ENCODE measurements at regions not wholly inside any gene's neighbourhood (a gene's known extent, or its start where the extent isn't known, plus 50 kb on each side); places are given as distances from the start of the nearest gene placed in this dataset.

- Histone ChIP-seq H3K27ac (no peak overlapping the region), H3K27me3 (no peaks in the 10 kb centered on the region), H3K4me3 (no peak overlapping the region), H3K4me1 (no peaks in the 10 kb centered on the region), H3K9me3 (no peaks in the 10 kb centered on the region), H3K36me3 (ENCODE audit: low read depth, missing control alignments) (no peaks in the 10 kb centered on the region)
- WGBS, 2 donors, result 84 to 93% methylated on average over 3 of the region's 3 CpGs
- no peak for TF ChIP-seq CTCF (IDR thresholded peaks at IDR 0.05)
- no peak for TF ChIP-seq POLR2A (IDR thresholded peaks at IDR 0.05)
- intact Hi-C loops (cut with DNase I; ENCODE audit: low total_unique reads), result no loop called here
- no peak for DNase-seq
These were observed 348.5 kb upstream of the ROBO1 start for GRCh38 chr3:80116281-80116680.

GRCh38 chr3:80114694-80115093 lies 346.9 kb upstream of the ROBO1 start:
- Histone ChIP-seq H3K27ac (no peak overlapping the region), H3K9me3 (no peaks in the 10 kb centered on the region), H3K27me3 (no peaks in the 10 kb centered on the region), H3K4me1 (no peaks in the 10 kb centered on the region), H3K4me3 (no peak overlapping the region), H3K36me3 (ENCODE audit: low read depth, missing control alignments) (no peaks in the 10 kb centered on the region)
- no peak for DNase-seq
- 88 to 90% methylated on average over 1 of the region's 1 CpG for WGBS, 2 donors
- intact Hi-C loops (cut with DNase I; ENCODE audit: low total_unique reads), result no loop called here
- no peak for TF ChIP-seq POLR2A (IDR thresholded peaks at IDR 0.05)

- WGBS, 2 donors, result 50 to 57% methylated on average over 1 of the region's 1 CpG
- intact Hi-C loops (cut with DNase I; ENCODE audit: low total_unique reads), result no loop called here
- Histone ChIP-seq H3K4me3 (no peak overlapping the region), H3K36me3 (ENCODE audit: low read depth, missing control alignments) (no peaks in the 10 kb centered on the region), H3K27me3 (no peaks in the 10 kb centered on the region), H3K27ac (no peak overlapping the region), H3K4me1 (no peaks in the 10 kb centered on the region), H3K9me3 (no peaks in the 10 kb centered on the region)
- no peak for TF ChIP-seq POLR2A (IDR thresholded peaks at IDR 0.05)
- DNase-seq, result no peak
These were observed 345.5 kb upstream of the ROBO1 start for GRCh38 chr3:80113331-80113730.

- intact Hi-C loops (cut with DNase I; ENCODE audit: low total_unique reads), result no loop called here
- WGBS, 2 donors, result 86 to 98% methylated on average over 1 of the region's 1 CpG
- Histone ChIP-seq H3K4me3 (no peak overlapping the region), H3K4me1 (no peaks in the 10 kb centered on the region), H3K9me3 (no peaks in the 10 kb centered on the region), H3K27ac (no peak overlapping the region), H3K27me3 (no peaks in the 10 kb centered on the region), H3K36me3 (ENCODE audit: low read depth, missing control alignments) (no peaks in the 10 kb centered on the region)
- no peak for DNase-seq
- TF ChIP-seq POLR2A (IDR thresholded peaks at IDR 0.05), result no peak
- TF ChIP-seq CTCF (IDR thresholded peaks at IDR 0.05), result no peak
These were observed 331.8 kb upstream of the ROBO1 start for GRCh38 chr3:80099559-80100066.

GRCh38 chr3:80097674-80098073 lies 329.9 kb upstream of the ROBO1 start:
- H3K27me3 ChIP-seq, result no peaks in the 10 kb centered on the region
- no peak overlapping the region for H3K27ac ChIP-seq
- WGBS, 2 donors, result 92% methylated on average over 2 of the region's 2 CpGs
- H3K4me3 ChIP-seq, result no peak overlapping the region
- TF ChIP-seq POLR2A (IDR thresholded peaks at IDR 0.05) (no peak), CTCF (IDR thresholded peaks at IDR 0.05) (no peak)
- H3K36me3 ChIP-seq (ENCODE audit: low read depth, missing control alignments), result no peaks in the 10 kb centered on the region
- no peaks in the 10 kb centered on the region for H3K4me1 ChIP-seq
- no peaks in the 10 kb centered on the region for H3K9me3 ChIP-seq
- intact Hi-C loops (cut with DNase I; ENCODE audit: low total_unique reads), result no loop called here
- no peak for DNase-seq

GRCh38 chr3:80096909-80097308 lies 329.1 kb upstream of the ROBO1 start:
- H3K27ac ChIP-seq, result no peak overlapping the region
- 97 to 100% methylated on average over 2 of the region's 2 CpGs for WGBS, 2 donors
- no peak for TF ChIP-seq CTCF (IDR thresholded peaks at IDR 0.05)
- no peak for TF ChIP-seq POLR2A (IDR thresholded peaks at IDR 0.05)

More at GRCh38 chr3:80096909-80097308, 329.1 kb upstream of the ROBO1 start:
- no peaks in the 10 kb centered on the region for H3K27me3 ChIP-seq
- intact Hi-C loops (cut with DNase I; ENCODE audit: low total_unique reads), result no loop called here
- no peaks in the 10 kb centered on the region for H3K4me1 ChIP-seq
- H3K9me3 ChIP-seq, result no peaks in the 10 kb centered on the region
- H3K36me3 ChIP-seq (ENCODE audit: low read depth, missing control alignments), result no peaks in the 10 kb centered on the region
- no peak overlapping the region for H3K4me3 ChIP-seq
- no peak for DNase-seq

All from testis (tissue), 2 donors.